Astrocyte of the spinal cord (primary cell): ENCODE measurements at regions not wholly inside any gene's neighbourhood (a gene's known extent, or its start where the extent isn't known, plus 50 kb on each side); places are given as distances from the start of the nearest gene placed in this dataset.

Experiments
- DNase-seq: peaks from one replicate; pipeline ENCODE4 v3.0.0; 2011; ENCODE audit warnings: low read depth, low spot score
- H3K4me3 ChIP-seq: 2 replicates; pipeline ENCODE4 v1.5.1; 2011; ENCODE audit warnings: low read depth, mild to moderate bottlenecking, low read length, moderate library complexity
- in situ Hi-C: cut with HindIII; loops from 2 replicates; pipeline ENCODE4 v1.10.0; 2017; ENCODE audit warnings: low sequenced_read_pairs
- TF ChIP-seq, protein P1 (sequence below): IDR thresholded peaks from 2 replicates; pipeline ENCODE4 v1.5.1; 2012; ENCODE audit warnings: low read depth, mild to moderate bottlenecking, low read length, inconsistent platforms

DNA sequence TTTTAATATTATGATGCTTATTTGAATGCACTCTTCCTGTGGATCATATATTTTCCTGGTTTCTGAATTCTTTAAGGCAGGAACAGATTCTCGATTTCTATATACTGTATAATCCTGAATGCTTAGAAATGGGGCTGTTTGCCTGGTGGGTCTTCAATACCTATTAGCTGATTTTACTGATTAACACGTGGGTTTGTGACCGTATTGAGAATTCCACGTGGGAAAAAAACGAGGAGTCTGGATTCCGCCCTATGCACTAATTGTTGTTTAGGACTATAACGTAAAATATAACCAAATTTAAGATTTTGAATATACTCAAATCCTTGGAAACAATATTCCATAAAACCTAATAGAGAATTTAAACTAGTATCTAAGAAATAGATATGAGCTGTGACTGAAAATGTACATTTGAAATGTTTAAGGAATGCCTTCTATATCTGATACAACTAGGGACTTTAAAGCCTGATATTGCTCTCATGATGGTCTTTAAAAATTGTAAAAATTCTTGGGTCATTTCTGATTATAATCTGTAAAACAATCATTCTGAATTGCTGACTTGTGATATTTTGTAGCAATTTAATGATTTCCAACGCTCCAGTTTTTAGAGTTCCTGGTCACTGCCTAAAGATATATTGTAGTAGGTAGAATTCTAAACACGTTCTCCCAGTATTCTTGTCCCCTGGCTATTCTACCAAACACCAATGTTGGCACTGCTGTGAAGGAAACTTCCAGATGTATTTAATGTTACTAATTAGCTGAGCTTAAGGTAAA is 93.6 kb upstream of the NOX3 start:
- no peak overlapping the region for H3K4me3 ChIP-seq
- in situ Hi-C loops = no loop called here
- TF ChIP-seq, protein P1, sequence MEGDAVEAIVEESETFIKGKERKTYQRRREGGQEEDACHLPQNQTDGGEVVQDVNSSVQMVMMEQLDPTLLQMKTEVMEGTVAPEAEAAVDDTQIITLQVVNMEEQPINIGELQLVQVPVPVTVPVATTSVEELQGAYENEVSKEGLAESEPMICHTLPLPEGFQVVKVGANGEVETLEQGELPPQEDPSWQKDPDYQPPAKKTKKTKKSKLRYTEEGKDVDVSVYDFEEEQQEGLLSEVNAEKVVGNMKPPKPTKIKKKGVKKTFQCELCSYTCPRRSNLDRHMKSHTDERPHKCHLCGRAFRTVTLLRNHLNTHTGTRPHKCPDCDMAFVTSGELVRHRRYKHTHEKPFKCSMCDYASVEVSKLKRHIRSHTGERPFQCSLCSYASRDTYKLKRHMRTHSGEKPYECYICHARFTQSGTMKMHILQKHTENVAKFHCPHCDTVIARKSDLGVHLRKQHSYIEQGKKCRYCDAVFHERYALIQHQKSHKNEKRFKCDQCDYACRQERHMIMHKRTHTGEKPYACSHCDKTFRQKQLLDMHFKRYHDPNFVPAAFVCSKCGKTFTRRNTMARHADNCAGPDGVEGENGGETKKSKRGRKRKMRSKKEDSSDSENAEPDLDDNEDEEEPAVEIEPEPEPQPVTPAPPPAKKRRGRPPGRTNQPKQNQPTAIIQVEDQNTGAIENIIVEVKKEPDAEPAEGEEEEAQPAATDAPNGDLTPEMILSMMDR = no peak
- DNase-seq = no peak

DNA sequence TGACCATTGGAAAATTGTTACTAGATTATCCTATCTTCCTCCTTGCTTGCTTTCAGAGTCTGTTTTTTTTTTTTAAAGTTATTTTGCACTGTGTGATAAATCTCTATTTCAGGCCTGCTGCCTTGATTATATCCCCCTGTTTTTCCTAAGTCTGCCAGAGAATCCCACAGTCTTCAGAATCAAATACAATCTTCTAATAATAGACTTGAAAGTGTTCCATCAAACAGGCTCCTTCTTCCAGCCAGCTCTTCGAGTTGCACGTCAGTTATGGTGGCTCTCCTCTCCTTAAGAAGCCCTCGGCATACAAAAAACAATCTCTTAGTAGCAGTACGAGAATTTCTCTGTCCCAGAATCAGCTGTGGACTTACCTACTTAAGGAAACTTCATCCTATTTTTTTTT is 92.9 kb upstream of the NOX3 start:
- H3K4me3 ChIP-seq = no peak overlapping the region
- in situ Hi-C loops = no loop called here
- no peak for DNase-seq
- TF ChIP-seq, protein P1 = no peak

DNA sequence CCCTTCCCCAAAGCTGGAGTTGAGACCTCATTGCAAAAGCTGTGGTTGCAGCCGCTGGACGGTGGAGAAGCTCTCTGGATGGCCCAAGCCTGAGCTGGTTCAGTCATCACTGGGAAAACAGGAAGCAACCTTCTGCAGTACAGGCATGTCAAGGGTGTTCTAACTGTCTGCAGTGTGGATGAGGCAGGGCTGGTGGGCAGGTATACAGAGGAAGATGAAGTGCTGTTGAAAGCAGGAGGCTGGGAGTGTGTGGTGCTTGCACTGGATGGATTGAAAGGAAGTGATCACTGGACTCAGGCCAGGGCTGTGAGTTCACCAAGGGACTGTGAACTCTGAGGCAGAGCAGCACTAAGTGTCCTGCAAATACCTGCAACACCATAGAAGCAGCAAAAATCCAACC is 89.0 kb upstream of the NOX3 start:
- in situ Hi-C loops = no loop called here
- no peak overlapping the region for H3K4me3 ChIP-seq
- TF ChIP-seq, protein P1 = no peak
- DNase-seq = no peak

DNA sequence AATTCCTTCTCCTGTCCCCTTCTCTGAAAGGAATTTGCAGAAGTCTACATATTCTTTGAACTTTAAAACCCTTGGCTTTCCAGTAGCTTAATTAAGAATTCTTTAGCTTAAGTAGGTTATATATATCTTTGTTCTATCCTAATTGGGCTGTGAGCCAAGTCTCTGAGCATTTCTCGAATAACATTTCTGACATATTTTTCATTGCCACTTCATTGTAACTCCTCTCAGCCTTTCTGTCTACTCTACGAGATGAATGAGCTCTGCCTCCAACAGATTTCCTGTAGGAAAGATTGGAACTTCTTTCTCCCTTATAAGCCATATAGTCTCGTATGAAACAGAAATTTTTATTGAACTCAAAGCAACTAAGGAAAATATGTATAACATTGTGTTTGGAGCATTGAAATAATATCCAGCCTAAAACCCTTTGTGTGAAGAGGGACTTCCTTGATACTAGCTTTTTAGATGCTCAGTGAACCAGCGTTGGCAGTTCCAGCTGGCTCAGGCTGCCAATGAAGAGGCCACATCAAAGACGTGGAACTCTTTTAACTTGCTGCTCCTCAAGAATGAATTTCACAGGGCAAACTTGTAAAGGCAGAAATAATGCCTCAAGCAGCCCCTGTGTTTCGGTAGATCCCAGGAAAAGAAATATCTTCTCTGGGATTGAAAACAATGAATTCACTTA is 87.7 kb upstream of the NOX3 start:
- TF ChIP-seq, protein P1 = no peak
- no peak for DNase-seq
- in situ Hi-C loops = no loop called here
- H3K4me3 ChIP-seq = no peak overlapping the region

DNA sequence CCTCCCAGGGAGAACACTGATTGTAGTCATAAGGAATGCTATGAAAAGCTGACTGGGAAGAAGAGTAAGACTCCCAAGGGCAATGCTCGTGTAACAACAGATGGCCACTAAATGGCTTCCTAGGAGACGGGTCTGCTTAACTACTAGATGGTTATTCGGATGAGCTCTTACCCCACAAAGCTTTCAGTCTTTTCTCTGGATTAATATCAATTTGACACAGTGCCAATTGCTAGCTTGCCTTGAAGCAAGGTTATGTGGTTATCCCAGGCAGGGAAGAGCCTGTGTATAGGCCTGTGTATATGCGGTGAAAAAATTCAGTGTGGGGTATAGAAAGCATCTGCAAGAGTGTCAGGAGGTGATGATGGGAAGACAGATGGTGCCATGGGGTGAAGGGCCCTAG is 86.4 kb upstream of the NOX3 start:
- no peak overlapping the region for H3K4me3 ChIP-seq
- in situ Hi-C loops = no loop called here
- DNase-seq = no peak
- TF ChIP-seq, protein P1 = no peak

DNA sequence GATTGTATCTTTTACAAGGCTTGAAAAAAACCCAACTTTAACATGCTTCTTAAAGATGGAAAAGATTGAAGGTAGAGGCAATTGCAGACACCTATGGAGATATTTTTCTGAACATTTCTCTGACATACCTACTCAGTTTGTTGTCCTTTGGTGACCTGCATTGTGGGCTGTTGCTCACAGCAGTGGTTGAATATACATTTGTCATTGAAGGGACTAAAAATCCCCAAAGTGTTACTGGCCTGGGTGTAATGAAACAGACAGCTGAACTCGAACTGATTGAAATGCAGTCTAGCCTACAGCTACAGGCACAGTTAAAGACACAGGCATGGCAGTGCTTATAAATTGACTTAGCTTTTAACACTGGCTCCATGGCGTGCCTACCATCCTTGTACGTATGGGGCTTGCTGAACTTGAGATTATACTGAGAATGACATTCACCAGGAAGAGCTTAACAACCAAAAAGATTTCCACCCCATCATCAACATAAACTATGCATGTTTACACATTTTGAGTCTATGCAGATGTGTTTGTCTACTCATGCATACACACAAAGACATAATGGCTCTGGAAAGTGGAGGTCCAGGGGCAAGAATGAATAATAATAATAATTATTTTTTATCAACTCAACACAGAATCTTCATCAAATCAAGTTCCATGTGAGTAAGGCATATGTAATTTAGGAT is 83.2 kb upstream of the NOX3 start:
- TF ChIP-seq, protein P1 = no peak
- no peak for DNase-seq
- in situ Hi-C loops = no loop called here

More for the DNA sequence above, 83.2 kb upstream of the NOX3 start:
- no peak overlapping the region for H3K4me3 ChIP-seq
